Breast epithelium (tissue), 4 donors: ENCODE measurements at regions not wholly inside any gene's neighbourhood (a gene's known extent, or its start where the extent isn't known, plus 50 kb on each side); places are given as distances from the start of the nearest gene placed in this dataset.

ENCODE experiments used
- DNase-seq, 2 donors: peaks; one replicate each; pipeline ENCODE4 v3.0.0-alpha.2; 2019; ENCODE audit warnings: low spot score in 2 of 2
- H3K27ac ChIP-seq, 2 donors: fragments of 200-600 bp; sonication (generic) in 1 of 2; one replicate each; pipeline ENCODE4 v1.5.1; 2016 to 2019; ENCODE audit warnings: mild to moderate bottlenecking in 1 of 2
- H3K27me3 ChIP-seq, 2 donors: fragments of 200-600 bp; sonication (generic) in 1 of 2; one replicate each; pipeline versions ENCODE4 v1.5.1 to v1.6.0; 2017 to 2019; ENCODE audit warnings: control low read depth in 1 of 2, mild to moderate bottlenecking in 1 of 2
- H3K36me3 ChIP-seq: fragments of 200-600 bp; one replicate; pipeline ENCODE4 v1.5.1; 2019
- H3K4me1 ChIP-seq, 2 donors: fragments of 200-600 bp; sonication (generic); one replicate each; pipeline ENCODE4 v1.5.1; 2016 to 2019; ENCODE audit warnings: control low read depth in 1 of 2
- H3K4me3 ChIP-seq, 3 donors: fragments of 200-600 bp; sonication (generic); 1 replicate in 2 of 3; 2 replicates in 1 of 3; pipeline ENCODE4 v1.5.1; 2016 to 2019; ENCODE audit warnings: mild to moderate bottlenecking in 3 of 3, moderate library complexity in 2 of 3
- H3K9me3 ChIP-seq, 2 donors: fragments of 200-600 bp; sonication (generic) in 1 of 2; one replicate each; pipeline ENCODE4 v1.5.1; 2016 to 2019; ENCODE audit warnings: control low read depth in 1 of 2
- POLR2A ChIP-seq: fragments of 450-650 bp; IDR thresholded peaks from one replicate; pipeline ENCODE4 v1.6.1; 2016; ENCODE audit warnings: antibody characterized with exemption, mild to moderate bottlenecking, moderate library complexity
- POLR2AphosphoS5 ChIP-seq, 3 donors: sonication (generic); formaldehyde crosslinking; IDR thresholded peaks; one replicate each; pipeline ENCODE4 v1.6.1; 2017; ENCODE audit warnings: antibody characterized with exemption in 3 of 3
- intact Hi-C: fragments of 100-400 bp; cut with DNase I; formaldehyde crosslinking; loops from one replicate; pipeline ENCODE4 v1.15.1; 2023; ENCODE audit warnings: low total_unique reads
- TF ChIP-seq, protein P1 (sequence below), 3 donors: fragments of 450-650 bp; IDR thresholded peaks; one replicate each; pipeline ENCODE4 v1.5.1; 2016 to 2017; ENCODE audit warnings: antibody characterized with exemption in 3 of 3, mild to moderate bottlenecking in 3 of 3, moderate library complexity in 3 of 3

DNA sequence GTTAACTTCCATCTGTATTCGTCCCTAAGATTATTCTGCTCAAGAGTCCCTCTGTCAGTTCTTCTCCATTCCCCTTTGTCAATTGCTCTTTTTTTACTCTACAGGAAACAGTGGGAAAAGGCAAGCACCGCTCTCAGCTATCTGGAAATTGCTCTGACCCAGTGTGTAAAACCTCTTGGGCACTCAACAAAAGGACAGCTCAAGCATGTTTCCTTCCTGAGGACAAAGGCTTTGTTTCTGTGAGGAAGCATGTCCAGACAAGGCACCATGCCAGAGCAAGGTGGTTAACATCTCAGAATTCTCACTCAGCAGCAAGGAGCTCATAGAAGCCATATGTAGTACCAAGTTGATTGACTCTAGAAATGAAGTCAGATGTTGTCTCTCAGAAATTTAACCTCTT, 735.6 kb downstream of the TSN start:
- Histone ChIP-seq H3K4me3 (no peak overlapping the region), H3K27ac (no peak overlapping the region), H3K9me3 (no peaks in the 10 kb centered on the region), H3K36me3 (no peaks in the 10 kb centered on the region), H3K27me3 (no peaks in the 10 kb centered on the region), H3K4me1 (no peaks in the 10 kb centered on the region)
- intact Hi-C loops, result no loop called here
- DNase-seq, result no peak
- TF ChIP-seq POLR2AphosphoS5 (IDR thresholded peaks at IDR 0.05) (no peak), POLR2A (no peak)
- TF ChIP-seq, protein P1, sequence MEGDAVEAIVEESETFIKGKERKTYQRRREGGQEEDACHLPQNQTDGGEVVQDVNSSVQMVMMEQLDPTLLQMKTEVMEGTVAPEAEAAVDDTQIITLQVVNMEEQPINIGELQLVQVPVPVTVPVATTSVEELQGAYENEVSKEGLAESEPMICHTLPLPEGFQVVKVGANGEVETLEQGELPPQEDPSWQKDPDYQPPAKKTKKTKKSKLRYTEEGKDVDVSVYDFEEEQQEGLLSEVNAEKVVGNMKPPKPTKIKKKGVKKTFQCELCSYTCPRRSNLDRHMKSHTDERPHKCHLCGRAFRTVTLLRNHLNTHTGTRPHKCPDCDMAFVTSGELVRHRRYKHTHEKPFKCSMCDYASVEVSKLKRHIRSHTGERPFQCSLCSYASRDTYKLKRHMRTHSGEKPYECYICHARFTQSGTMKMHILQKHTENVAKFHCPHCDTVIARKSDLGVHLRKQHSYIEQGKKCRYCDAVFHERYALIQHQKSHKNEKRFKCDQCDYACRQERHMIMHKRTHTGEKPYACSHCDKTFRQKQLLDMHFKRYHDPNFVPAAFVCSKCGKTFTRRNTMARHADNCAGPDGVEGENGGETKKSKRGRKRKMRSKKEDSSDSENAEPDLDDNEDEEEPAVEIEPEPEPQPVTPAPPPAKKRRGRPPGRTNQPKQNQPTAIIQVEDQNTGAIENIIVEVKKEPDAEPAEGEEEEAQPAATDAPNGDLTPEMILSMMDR (IDR thresholded peaks at IDR 0.05), result no peak

DNA sequence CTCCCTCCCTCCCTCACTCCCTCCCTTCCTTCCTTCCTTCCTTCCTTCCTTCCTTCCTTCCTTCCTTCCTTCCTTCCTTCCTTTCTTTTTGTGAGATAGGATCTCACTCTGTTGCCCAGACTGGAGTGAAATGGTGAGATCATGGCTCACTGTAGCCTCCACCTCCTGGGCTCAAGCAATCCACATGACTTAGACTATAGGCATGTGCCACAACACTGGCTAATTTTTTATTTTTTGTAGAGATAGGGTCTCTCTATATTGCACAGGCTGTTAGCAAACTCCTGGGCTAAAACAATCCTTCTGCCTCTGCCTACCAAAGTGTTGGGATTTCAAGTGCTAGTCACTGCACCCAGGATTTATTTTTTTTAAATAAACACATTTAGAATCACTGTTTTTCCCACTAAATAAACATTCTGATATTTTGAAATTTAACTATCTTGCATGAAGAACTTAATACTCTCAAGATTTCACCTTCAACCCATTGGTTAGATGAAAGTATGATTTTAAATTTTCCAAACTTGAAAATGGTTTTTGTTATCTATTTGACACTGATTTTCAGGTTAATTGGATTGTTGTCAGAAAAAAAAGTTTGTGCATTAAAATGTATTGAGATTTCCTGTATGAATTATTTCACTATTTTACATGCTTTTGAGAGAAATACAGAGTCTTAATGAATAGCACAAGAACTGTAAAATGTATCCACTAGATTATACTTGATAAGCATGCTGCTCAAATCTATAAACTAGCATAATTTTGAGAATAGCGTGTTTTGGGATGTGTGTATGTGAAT, 745.1 kb downstream of the TSN start:
- Histone ChIP-seq H3K4me1 (no peaks in the 10 kb centered on the region), H3K27ac (no peak overlapping the region), H3K9me3 (no peaks in the 10 kb centered on the region), H3K36me3 (no peaks in the 10 kb centered on the region), H3K27me3 (no peaks in the 10 kb centered on the region), H3K4me3 (no peak overlapping the region)
- intact Hi-C loops, result no loop called here
- no peak for DNase-seq
- TF ChIP-seq POLR2AphosphoS5 (IDR thresholded peaks at IDR 0.05) (no peak), POLR2A (no peak)

DNA sequence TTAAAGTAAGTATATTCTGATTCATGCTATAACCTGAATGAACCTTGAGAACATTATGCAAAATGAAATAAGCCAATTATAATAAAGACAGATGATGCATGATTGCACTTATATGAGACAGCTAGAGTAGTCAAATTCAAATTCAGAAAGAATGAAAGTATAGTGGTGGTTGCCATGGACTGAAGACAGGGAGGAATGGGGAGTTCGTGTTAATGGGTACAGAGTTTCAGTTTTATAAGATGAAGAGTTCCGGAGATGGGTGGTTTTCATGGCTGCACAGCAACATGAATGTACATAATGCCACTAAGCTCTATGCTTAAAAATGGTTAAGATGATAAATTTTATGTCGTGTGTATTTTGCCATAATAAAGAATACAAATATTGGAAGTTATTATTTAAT, 751.2 kb downstream of the TSN start:
- no peaks in the 10 kb centered on the region for H3K36me3 ChIP-seq
- no peaks in the 10 kb centered on the region for H3K9me3 ChIP-seq
- H3K27ac ChIP-seq, result no peak overlapping the region
- intact Hi-C loops, result no loop called here
- no peak for TF ChIP-seq POLR2A
- TF ChIP-seq, protein P1 (IDR thresholded peaks at IDR 0.05), result no peak
- no peak for TF ChIP-seq POLR2AphosphoS5 (IDR thresholded peaks at IDR 0.05)
- H3K4me1 ChIP-seq, result no peaks in the 10 kb centered on the region
- no peak overlapping the region for H3K4me3 ChIP-seq
- no peaks in the 10 kb centered on the region for H3K27me3 ChIP-seq
- no peak for DNase-seq

DNA sequence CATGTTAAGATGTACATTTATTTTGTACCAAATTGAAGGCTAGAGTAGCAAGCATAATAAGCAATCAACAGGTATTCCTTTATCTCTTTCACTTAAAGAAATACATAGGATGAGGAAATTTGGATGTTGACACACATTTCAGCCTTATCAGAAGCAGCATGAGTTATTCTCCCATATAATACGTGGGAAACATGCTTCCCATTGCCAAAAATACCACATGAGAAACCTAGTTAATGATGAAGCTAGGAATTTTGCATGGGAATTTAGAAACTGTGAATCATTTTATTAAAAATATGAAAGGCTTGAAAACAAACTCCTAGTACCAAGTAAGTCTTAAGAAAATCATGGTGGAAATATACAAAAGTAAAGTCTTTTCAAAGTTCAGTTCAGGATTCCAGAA, 751.8 kb downstream of the TSN start:
- no peak overlapping the region for H3K4me3 ChIP-seq
- no peak for DNase-seq
- H3K27ac ChIP-seq, result no peak overlapping the region
- H3K9me3 ChIP-seq, result no peaks in the 10 kb centered on the region
- H3K27me3 ChIP-seq, result no peaks in the 10 kb centered on the region
- H3K36me3 ChIP-seq, result no peaks in the 10 kb centered on the region
- no peaks in the 10 kb centered on the region for H3K4me1 ChIP-seq
- intact Hi-C loops, result no loop called here
- TF ChIP-seq, protein P1 (IDR thresholded peaks at IDR 0.05), result no peak
- no peak for TF ChIP-seq POLR2AphosphoS5 (IDR thresholded peaks at IDR 0.05)
- TF ChIP-seq POLR2A, result no peak

DNA sequence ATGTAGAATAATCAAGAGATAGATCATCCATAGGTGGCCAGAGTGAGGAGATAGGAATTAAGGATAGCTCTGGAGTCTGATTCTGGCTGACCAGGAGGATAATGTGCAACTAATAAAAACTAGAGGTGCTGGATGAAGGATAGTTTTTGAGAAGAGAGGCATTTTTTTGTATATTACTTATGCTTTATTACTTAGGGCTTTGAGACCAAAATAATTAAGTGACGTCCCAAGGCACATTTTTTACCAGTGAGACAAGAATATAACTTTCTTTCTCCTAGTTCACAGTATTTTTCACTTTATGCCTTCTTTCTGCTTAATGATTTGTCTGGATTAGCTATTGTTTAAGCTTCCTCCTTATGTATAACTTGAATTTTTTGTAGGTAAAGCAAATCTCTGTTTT, 756.6 kb downstream of the TSN start:
- no peak for DNase-seq
- Histone ChIP-seq H3K4me3 (no peak overlapping the region), H3K27ac (no peak overlapping the region), H3K27me3 (no peaks in the 10 kb centered on the region), H3K4me1 (no peaks in the 10 kb centered on the region), H3K36me3 (no peaks in the 10 kb centered on the region), H3K9me3 (no peaks in the 10 kb centered on the region)
- intact Hi-C loops, result no loop called here
- TF ChIP-seq POLR2AphosphoS5 (IDR thresholded peaks at IDR 0.05) (no peak), POLR2A (no peak)
- TF ChIP-seq, protein P1 (IDR thresholded peaks at IDR 0.05), result no peak
